Hepatocyte (in vitro differentiated cells): ENCODE measurements at regions not wholly inside any gene's neighbourhood (a gene's known extent, or its start where the extent isn't known, plus 50 kb on each side); places are given as distances from the start of the nearest gene placed in this dataset.

Experiments
- EZH2 ChIP-seq: fragments of 200-600 bp; sonication (generic); IDR thresholded peaks from 2 replicates; pipeline ENCODE4 v1.6.1; 2016; ENCODE audit warnings: antibody characterized with exemption, mild to moderate bottlenecking, borderline replicate concordance
- TF ChIP-seq, protein P1 (sequence below): fragments of 200-600 bp; sonication (generic); IDR thresholded peaks from 2 replicates; pipeline ENCODE4 v1.5.1; 2016; ENCODE audit warnings: antibody characterized with exemption, mild to moderate bottlenecking; ENCODE audit not compliant: poor library complexity

DNA sequence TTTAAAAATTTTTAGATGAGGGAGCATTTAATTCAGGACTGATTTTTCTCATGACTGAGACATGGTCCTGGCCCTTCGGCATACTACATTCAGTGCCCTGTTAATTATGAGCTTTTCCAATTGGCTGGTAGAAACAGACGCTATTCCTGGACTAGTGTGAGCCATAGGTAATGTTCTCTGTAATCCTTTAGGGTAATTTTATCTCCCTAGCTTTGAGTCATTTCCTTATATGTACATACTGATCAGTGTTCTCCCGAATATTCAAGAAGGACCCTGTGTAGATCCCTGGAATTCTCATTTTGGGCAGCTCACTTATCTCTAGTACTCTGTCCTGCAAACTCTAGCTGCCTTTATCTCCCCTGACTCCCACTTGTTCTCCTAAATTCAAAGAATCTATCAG is 92.6 kb upstream of the NPY start:
- no peak for TF ChIP-seq EZH2
- TF ChIP-seq, protein P1, sequence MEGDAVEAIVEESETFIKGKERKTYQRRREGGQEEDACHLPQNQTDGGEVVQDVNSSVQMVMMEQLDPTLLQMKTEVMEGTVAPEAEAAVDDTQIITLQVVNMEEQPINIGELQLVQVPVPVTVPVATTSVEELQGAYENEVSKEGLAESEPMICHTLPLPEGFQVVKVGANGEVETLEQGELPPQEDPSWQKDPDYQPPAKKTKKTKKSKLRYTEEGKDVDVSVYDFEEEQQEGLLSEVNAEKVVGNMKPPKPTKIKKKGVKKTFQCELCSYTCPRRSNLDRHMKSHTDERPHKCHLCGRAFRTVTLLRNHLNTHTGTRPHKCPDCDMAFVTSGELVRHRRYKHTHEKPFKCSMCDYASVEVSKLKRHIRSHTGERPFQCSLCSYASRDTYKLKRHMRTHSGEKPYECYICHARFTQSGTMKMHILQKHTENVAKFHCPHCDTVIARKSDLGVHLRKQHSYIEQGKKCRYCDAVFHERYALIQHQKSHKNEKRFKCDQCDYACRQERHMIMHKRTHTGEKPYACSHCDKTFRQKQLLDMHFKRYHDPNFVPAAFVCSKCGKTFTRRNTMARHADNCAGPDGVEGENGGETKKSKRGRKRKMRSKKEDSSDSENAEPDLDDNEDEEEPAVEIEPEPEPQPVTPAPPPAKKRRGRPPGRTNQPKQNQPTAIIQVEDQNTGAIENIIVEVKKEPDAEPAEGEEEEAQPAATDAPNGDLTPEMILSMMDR: no peak
